Left lobe of liver (tissue), 2 donors: ENCODE measurements at regions not wholly inside any gene's neighbourhood (a gene's known extent, or its start where the extent isn't known, plus 50 kb on each side); places are given as distances from the start of the nearest gene placed in this dataset.
"Not testable (repeated sequence)": the region's sequence is repeated elsewhere in the genome, so short reads cannot be mapped to it uniquely, and the experiment has no call there.

Experiments used
- ATAC-seq: fragments of 200-7000 bp; cut with Tn5 transposase; one replicate; pipeline ENCODE4 v1.9.1; 2020; ENCODE audit warnings: mild to moderate bottlenecking, moderate library complexity
- DNase-seq: peaks from one replicate; pipeline ENCODE4 v3.0.0-alpha.2; 2020; ENCODE audit warnings: low spot score
- donor health status: DM: no; HTN: no; CAD: no; lungs with moderate emphysema.
- donor health status: DM: no; HTN: yes; CAD: no.

- peak; percentile 72 for ATAC-seq
- no peak for DNase-seq
Observed at GRCh38 chr13:44853641-44854040, 135.6 kb downstream of the NUFIP1 start.

DNA sequence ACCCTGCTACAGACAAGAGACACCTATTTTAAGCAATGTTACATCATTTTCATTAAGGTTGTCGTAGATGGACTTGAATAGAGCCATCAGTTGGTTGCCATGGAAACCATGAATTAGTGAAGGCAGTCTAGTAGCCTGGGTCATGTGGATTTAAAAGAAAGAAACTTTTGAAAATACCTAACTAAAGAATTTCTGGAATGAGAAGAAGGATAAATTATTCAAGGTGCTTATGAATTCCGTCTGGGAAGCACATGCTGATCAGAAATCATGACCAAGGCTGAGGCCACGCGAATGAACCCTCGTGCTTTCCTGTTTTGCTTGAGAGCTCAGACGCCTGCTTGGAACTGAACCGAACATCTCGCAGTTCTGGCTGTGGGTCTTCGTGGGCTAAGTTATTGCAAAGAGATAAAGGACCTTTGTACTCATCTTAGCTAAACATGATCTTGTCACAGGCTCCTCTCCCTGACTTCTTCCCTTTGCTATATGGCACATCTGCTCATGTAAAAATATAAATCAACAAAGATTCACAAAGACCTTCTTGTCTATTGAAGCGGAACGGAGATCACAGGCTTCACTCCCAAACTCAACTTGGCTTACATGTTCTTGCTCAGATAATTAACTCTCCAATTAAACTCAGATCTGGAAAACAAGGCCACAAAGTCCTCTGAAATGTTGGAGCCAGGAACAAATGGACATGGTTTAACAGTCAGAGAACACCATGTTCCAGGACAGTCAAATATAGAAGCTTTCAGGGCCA, 140.2 kb downstream of the NUFIP1 start:
- DNase-seq (no peak), ATAC-seq (peak; percentile 32)

DNA sequence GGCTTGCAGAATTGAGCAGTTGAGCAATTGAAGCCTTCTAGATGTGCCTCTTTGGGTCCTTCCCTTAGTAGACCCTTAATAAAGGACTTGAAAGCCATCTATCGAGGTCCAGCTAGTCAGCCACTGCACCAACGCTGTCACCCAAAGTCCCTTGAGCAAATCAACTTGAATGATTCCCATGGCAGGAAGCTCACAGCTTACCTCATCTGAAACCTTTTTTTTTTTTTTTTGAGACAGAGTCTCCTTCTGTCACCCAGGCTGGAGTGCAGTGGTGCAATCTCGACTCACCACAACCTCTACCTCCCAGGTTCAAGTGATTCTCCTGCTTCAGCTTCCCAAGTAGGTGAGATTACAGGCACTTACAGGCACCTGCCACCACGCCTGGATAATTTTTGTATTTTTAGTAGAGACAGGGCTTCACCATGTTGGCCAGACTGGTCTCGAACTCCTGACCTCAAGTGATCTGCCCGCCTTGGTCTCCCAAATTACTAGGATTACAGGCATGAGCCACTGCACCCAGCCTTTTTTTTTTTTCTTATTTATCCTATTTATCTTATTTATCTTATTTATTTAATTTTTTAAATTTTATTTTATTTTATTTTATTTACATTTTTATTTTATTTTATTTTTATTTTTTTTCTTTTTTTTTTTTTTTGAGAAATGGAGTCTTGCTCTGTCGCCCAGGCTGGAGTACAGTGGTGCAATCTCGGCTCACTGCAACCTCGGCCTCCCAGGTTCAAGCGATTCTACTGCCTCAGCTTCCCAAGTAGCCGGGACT, 143.8 kb downstream of the NUFIP1 start:
- DNase-seq, ATAC-seq: not testable (repeated sequence)

- ATAC-seq (no peak), DNase-seq (no peak)
Observed at GRCh38 chr13:44844786-44845185, 144.5 kb downstream of the NUFIP1 start.

GRCh38 chr13:44843403-44843802, 145.9 kb downstream of the NUFIP1 start:
- DNase-seq (no peak), ATAC-seq (no peak)

- DNase-seq: no peak
- no peak for ATAC-seq
Observed at GRCh38 chr13:44842158-44842557, 147.1 kb downstream of the NUFIP1 start.

- ATAC-seq (no peak), DNase-seq (no peak)
Observed at GRCh38 chr13:44840131-44840530, 149.1 kb downstream of the NUFIP1 start.

DNA sequence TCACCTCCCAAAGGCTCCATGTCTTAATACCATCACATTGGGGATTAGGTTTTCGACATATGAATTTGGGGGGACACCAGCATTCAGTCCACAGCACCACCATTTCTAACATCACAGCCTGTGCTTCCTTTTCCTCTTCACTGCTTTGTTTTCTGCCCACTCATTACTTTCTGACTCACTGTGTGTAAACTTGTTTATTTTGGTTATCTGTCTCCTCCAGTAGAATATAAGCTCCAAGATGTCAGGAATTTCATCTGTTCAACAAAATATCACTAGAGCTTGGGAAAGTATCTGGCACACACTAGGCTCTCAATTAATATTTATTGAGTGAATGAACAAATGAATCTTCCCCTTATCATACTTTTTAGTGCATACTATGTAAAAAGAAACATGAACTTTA, 152.0 kb downstream of the NUFIP1 start:
- DNase-seq: no peak
- no peak for ATAC-seq

GRCh38 chr13:44834404-44834803, 154.9 kb downstream of the NUFIP1 start:
- DNase-seq: no peak
- no peak for ATAC-seq

- DNase-seq (no peak), ATAC-seq (no peak)
Observed at GRCh38 chr13:44833626-44834025, 155.6 kb downstream of the NUFIP1 start.

- DNase-seq (no peak), ATAC-seq (no peak)
Observed at GRCh38 chr13:44833139-44833538, 156.1 kb downstream of the NUFIP1 start.

GRCh38 chr13:44826591-44827350, 162.5 kb downstream of the NUFIP1 start:
- ATAC-seq: no peak
- DNase-seq: no peak

GRCh38 chr13:44825953-44826352, 163.3 kb downstream of the NUFIP1 start:
- ATAC-seq (no peak), DNase-seq (no peak)

- not testable (repeated sequence) for ATAC-seq, DNase-seq
Observed at GRCh38 chr13:44823555-44823954, 165.7 kb downstream of the NUFIP1 start.

DNA sequence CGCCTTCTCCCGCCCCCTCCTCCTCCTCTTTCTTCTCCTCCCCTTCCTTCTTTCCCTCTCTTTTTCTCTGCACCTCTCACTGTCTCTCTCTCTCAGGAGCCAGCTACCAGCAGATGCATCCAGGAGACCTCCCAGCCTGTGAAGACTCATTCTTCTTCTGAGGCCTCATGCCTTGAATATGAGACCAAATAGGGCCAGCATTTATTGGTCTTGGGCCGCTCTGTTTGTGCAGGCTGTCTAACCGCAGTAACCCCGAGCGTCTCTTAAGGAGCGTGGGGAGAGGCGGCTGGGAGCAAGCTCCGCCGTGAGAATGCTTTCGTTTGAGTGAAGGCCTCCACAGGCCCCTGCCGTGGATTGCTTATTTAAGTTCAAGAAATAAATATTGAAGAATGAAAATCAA, 167.0 kb downstream of the NUFIP1 start:
- ATAC-seq: no peak
- no peak for DNase-seq

DNA sequence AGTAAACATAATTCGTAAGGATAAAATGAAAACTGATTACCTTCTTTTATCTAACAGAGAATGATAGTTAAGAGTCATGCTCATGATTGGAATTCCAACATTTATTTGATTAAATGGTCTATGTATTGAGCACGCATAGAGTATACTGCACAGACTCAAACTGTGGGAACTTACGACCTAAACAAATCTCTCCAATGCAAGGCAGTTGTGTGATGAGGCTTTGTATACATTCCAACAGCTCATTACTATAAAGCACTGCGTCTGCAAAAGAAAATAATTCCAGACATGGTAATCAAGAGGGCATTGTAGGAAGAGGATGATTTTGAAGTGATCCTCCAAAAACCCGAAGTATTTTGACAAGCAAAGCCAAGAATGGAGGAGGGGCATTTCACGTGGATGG, 169.5 kb downstream of the NUFIP1 start:
- DNase-seq (no peak), ATAC-seq (no peak)

DNA sequence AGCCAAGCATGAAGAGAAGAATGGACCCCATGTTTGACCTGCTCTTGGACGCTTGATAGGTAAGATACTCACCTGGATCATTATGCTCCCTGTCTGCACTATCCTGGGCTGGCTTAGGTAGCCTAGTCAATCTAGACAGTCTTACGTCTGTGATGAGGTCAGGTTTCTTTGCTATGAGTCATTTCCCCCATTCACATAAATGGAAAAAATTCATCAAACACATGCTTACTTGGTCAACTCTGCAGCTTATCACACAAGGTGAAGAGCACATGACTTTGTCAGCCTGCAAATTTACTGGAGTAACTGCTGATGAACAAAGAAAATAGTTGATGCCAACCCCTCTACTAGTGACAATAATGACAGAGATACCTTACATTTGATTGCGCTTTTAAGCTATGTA, 170.0 kb downstream of the NUFIP1 start:
- no peak for DNase-seq
- no peak for ATAC-seq

DNA sequence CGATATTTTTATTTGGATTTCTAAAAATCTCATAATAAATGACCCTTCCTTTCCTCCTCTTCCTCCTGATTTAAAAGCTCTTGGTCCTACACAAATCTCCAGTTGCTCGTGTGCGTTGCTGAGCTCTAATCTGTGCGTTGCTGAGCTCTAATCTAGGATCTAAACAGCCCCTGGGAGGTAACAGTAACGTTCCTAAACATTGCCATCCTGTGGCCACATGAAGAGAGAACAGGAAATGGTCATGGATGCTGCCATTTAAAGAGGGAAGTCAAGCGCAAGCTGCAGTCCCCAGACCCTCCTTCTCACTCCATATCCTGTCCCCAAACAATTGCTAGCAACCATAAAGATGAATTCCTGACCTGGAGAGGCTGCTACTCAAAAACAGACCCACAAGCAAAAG, 170.8 kb downstream of the NUFIP1 start:
- no peak for ATAC-seq

DNA sequence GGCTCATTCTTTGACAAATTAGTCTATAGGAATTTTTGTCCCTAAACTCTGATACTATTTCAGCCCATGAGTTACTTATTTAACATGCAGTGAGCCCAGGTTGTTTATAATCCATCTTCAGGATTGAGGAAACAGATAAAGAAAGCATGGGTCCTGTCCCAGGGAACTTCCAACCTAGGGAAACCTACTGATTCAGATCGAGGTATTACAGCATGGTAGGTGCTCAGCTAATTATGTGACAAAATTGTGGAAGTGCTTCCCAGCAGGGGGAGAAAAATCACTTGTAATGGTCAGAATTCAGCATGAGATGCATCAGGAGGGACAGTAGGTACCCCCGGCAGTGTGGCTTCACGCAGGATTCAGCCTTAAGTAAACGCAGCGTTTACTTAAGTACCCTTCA, 171.3 kb downstream of the NUFIP1 start:
- ATAC-seq: no peak

More for the DNA sequence above, 170.8 kb downstream of the NUFIP1 start:
- no peak for DNase-seq

DNA sequence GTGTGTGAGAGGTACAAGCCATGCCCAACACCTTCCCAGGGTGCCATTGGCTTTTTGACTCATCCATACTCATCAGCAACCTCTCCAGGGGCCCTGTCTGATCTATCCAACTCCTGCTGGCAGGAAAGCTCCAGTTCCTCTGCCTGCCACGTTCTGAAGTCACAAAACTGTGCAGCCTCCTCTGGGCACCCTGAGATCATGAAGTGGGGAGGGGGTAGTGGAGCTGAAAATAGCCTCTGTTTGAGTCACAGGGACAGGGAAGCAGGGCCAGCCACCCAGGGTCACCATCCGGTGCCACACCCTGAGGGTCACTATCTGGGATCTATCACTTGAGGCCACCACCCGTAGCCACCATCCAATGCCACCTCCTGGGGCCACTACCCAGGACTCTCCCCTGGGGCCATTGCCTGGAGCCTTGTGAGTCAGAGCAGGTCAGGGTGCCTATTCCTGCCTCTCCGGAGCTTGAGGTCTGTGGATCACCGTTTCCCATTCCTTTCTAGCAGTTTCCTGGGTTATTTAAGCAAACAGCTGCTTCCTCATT, 172.1 kb downstream of the NUFIP1 start:
- DNase-seq (no peak), ATAC-seq (no peak)

More for the DNA sequence above, 171.3 kb downstream of the NUFIP1 start:
- no peak for DNase-seq

DNA sequence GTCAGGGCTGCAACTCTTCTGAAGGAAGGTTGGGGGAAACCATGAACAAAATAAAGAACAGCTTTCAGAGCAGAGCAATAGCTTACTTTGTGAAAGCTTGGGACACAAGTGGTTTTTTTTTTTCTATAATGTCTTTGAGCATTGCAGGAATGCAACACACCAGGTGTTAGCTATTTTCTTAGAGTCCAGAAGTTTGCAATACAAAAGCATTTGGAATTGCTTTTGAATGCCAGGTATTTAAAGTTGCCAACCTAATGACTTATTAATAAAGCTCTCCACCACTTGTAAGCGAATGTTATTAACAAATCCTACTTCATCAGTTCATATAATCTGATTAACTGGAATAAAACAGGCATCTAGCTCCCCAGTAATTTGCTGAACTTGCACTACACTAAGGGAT, 172.6 kb downstream of the NUFIP1 start:
- DNase-seq (no peak), ATAC-seq (no peak)
